Tibial nerve (tissue), 4 donors: ENCODE measurements at regions not wholly inside any gene's neighbourhood (a gene's known extent, or its start where the extent isn't known, plus 50 kb on each side); places are given as distances from the start of the nearest gene placed in this dataset.

Experiments
- CTCF ChIP-seq, 5 experiments: fragments of 200-600 bp in 3 of 5; fragments of 450-650 bp in 2 of 5; sonication (generic) in 3 of 5; IDR thresholded peaks; one replicate each; pipeline ENCODE4 v1.5.1; 2016 to 2019; ENCODE audit warnings: antibody characterized with exemption in 5 of 5, mild to moderate bottlenecking in 3 of 5, moderate library complexity in 2 of 5
- EP300 ChIP-seq, 2 donors: sonication (generic); formaldehyde crosslinking; IDR thresholded peaks; one replicate each; pipeline ENCODE4 v1.6.1; 2017; ENCODE audit warnings: antibody characterized with exemption in 2 of 2, mild to moderate bottlenecking in 1 of 2
- POLR2A ChIP-seq, 2 donors: fragments of 450-650 bp; IDR thresholded peaks; one replicate each; pipeline ENCODE4 v1.6.1; 2017; ENCODE audit warnings: antibody characterized with exemption in 2 of 2, mild to moderate bottlenecking in 2 of 2, moderate library complexity in 2 of 2

DNA sequence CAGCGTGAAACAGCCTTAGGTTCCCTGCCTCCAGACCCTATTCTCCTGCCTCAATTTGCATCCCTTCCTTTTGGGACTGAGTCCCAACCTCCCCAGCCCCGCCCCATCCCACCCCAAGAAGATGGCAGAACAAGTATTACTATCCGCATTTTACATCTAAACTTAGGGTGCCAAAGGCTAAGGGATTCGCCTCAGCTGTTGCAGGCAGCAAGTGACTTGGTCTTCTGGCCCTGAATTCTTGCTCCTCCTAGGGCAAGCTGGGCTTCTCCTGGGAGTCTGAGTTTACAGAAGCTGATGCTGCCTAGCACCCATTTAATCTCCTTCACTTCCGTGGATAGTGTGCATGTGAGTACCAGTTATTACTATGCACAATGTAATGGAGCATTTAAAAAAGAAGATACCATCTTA is 161.3 kb upstream of the NR5A2 start:
- TF ChIP-seq EP300 (IDR thresholded peaks at IDR 0.05) (no peak), POLR2A (IDR thresholded peaks at IDR 0.05) (no peak), CTCF (IDR thresholded peaks at IDR 0.05) (no peak)
